Colonic mucosa (tissue), 4 donors: ENCODE measurements at regions not wholly inside any gene's neighbourhood (a gene's known extent, or its start where the extent isn't known, plus 50 kb on each side); places are given as distances from the start of the nearest gene placed in this dataset.

ENCODE experiments used
- DNase-seq: peaks from one replicate; pipeline ENCODE4 v3.0.0-alpha.2; 2020
- H3K27ac ChIP-seq: fragments of 200-600 bp; one replicate; pipeline ENCODE4 v1.8.0; 2021
- H3K27me3 ChIP-seq: fragments of 200-600 bp; one replicate; pipeline ENCODE4 v1.8.0; 2021
- H3K36me3 ChIP-seq: fragments of 200-600 bp; one replicate; pipeline ENCODE4 v1.8.0; 2021
- H3K4me1 ChIP-seq: fragments of 200-600 bp; one replicate; pipeline ENCODE4 v1.8.0; 2021; ENCODE audit warnings: mild to moderate bottlenecking
- H3K4me3 ChIP-seq: fragments of 200-600 bp; one replicate; pipeline ENCODE4 v1.8.0; 2021
- H3K9ac ChIP-seq, 2 donors: one replicate each; pipeline ENCODE4 v1.7.0; 2013; ENCODE audit warnings: control low read depth in 2 of 2, low read depth in 2 of 2, low read length in 2 of 2
- H3K9me3 ChIP-seq: fragments of 200-600 bp; one replicate; pipeline ENCODE4 v1.8.0; 2021
- intact Hi-C: fragments of 100-400 bp; cut with DNase I; formaldehyde crosslinking; loops from one replicate; pipeline ENCODE4 v1.14.1; 2022
- TF ChIP-seq, protein P1 (sequence below): fragments of 200-600 bp; IDR thresholded peaks from one replicate; pipeline ENCODE4 v1.8.0; 2022; ENCODE audit warnings: antibody characterized with exemption, mild to moderate bottlenecking
- donor health status: healthy.
- donor health status: DM: no; HTN: no; CAD: no.
- donor health status: DM: no; HTN: no; CAD: no.

DNA sequence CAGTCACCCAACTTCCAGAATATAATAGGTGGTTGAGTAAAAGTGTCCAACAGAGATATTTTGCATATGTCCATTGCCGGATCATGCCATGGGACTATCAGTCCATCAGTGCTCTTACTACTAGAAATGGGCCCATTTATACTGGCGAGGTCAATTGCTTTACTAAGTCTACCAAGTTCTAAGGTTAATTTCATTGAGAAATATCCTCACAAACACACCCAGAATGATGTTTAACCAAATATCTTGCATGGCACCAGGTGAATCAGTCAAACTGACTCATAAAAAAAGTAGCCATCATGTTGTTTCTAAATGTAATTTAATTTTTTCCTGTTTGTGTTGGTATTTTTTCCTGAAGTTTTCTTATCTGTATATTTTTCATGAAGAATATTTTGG is 1217.0 kb downstream of the RAPGEF2 start:
- TF ChIP-seq, protein P1, sequence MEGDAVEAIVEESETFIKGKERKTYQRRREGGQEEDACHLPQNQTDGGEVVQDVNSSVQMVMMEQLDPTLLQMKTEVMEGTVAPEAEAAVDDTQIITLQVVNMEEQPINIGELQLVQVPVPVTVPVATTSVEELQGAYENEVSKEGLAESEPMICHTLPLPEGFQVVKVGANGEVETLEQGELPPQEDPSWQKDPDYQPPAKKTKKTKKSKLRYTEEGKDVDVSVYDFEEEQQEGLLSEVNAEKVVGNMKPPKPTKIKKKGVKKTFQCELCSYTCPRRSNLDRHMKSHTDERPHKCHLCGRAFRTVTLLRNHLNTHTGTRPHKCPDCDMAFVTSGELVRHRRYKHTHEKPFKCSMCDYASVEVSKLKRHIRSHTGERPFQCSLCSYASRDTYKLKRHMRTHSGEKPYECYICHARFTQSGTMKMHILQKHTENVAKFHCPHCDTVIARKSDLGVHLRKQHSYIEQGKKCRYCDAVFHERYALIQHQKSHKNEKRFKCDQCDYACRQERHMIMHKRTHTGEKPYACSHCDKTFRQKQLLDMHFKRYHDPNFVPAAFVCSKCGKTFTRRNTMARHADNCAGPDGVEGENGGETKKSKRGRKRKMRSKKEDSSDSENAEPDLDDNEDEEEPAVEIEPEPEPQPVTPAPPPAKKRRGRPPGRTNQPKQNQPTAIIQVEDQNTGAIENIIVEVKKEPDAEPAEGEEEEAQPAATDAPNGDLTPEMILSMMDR = no peak
- intact Hi-C loops = no loop called here

DNA sequence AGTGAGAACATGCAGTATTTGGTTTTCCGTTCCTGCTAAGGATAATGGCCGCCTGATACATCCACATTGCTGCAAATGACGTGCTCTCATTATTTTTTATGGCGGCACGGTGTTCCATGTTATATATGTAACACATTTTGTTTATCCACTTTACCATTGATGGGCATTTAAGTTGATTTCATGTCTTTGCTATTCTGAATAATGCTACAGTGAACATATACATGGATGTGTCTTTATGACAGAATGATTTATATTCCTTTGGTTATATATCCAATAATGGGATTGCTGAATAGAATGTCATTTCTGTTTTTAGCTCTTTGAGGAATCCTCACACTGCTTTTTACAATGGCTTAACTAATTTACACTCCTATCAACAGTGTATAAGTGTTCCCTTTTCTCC is 1223.2 kb downstream of the RAPGEF2 start:
- Histone ChIP-seq H3K27me3 (no peaks in the 10 kb centered on the region), H3K36me3 (no peaks in the 10 kb centered on the region), H3K27ac (no peak overlapping the region), H3K9me3 (no peaks in the 10 kb centered on the region), H3K4me3 (no peak overlapping the region), H3K9ac (no peak overlapping the region), H3K4me1 (no peaks in the 10 kb centered on the region)
- DNase-seq = no peak
- TF ChIP-seq, protein P1 = no peak
- intact Hi-C loops = no loop called here

More for the DNA sequence above, 1217.0 kb downstream of the RAPGEF2 start:
- Histone ChIP-seq H3K27ac (no peak overlapping the region), H3K9ac (no peak overlapping the region), H3K36me3 (no peaks in the 10 kb centered on the region), H3K9me3 (no peaks in the 10 kb centered on the region), H3K27me3 (no peaks in the 10 kb centered on the region), H3K4me3 (no peak overlapping the region), H3K4me1 (no peaks in the 10 kb centered on the region)
- DNase-seq = no peak

DNA sequence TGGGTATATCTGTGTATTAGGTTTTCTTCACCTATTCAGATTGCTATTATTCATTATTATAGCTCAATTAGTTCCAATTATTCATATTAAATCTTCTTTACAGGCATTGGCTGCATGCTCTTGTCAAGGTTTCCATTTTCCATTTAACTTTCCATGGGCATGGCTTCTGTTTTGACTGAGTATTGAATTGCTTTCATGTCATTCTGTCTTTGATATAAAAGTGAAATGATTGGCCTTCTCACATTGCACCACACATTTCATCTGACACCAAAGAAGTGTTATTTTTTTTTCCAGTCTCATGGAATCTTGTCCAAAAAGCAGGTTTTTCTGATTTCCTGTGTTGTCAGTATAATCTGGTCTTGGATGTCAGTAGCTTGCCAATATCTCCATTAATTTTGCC is 1244.3 kb downstream of the RAPGEF2 start:
- Histone ChIP-seq H3K27ac (no peak overlapping the region), H3K4me1 (no peaks in the 10 kb centered on the region), H3K9me3 (no peaks in the 10 kb centered on the region), H3K4me3 (no peak overlapping the region), H3K36me3 (no peaks in the 10 kb centered on the region), H3K9ac (no peak overlapping the region), H3K27me3 (no peaks in the 10 kb centered on the region)
- no peak for DNase-seq
- intact Hi-C loops = no loop called here
- TF ChIP-seq, protein P1 = no peak

DNA sequence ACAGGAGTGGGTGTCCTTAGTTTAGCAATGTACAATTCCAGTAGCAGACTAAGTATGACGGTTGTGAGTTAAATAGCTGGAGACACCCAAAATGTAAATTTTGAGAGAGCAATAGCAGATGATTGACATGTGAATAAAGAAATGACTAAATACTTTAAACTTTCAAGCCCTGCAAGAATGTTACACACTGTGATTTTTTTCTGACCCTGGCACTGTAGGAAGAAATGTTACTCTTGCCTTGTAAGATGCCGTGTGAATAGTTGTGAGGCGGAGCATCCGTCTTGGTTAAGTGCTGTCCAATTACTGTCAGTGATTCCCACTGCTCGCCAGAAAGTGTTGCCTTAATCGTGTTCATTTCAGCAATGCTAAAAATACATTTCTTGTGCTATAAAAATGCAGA is 1248.1 kb downstream of the RAPGEF2 start:
- H3K27me3 ChIP-seq = no peaks in the 10 kb centered on the region
- intact Hi-C loops = no loop called here
- TF ChIP-seq, protein P1 = no peak

DNA sequence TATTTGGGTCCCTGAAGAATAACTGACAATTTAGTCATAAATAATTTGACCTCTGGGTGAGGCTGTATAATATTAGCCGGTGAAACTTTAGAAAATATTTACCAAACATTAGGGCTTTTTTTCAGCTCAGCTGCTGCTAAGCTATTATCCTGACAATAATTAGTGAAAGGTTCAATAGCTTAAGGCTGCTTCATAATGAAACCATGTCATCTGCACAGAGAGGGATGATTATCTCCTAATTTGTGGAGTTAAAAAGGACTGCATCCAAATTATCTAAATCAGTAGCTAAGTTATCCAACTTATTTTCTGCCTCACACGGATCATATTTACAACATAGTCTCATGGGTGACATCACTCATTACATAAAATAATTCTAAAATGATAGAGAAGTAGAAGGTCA is 1249.8 kb downstream of the RAPGEF2 start:
- no peaks in the 10 kb centered on the region for H3K4me1 ChIP-seq
- no peaks in the 10 kb centered on the region for H3K27me3 ChIP-seq
- TF ChIP-seq, protein P1 = no peak
- no peaks in the 10 kb centered on the region for H3K9me3 ChIP-seq
- H3K27ac ChIP-seq = no peak overlapping the region
- no peak overlapping the region for H3K4me3 ChIP-seq
- H3K9ac ChIP-seq = no peak overlapping the region
- H3K36me3 ChIP-seq = no peaks in the 10 kb centered on the region
- no peak for DNase-seq
- intact Hi-C loops = no loop called here

More for the DNA sequence above, 1248.1 kb downstream of the RAPGEF2 start:
- no peak for DNase-seq
- Histone ChIP-seq H3K4me1 (no peaks in the 10 kb centered on the region), H3K27ac (no peak overlapping the region), H3K36me3 (no peaks in the 10 kb centered on the region), H3K9ac (no peak overlapping the region), H3K9me3 (no peaks in the 10 kb centered on the region), H3K4me3 (no peak overlapping the region)

DNA sequence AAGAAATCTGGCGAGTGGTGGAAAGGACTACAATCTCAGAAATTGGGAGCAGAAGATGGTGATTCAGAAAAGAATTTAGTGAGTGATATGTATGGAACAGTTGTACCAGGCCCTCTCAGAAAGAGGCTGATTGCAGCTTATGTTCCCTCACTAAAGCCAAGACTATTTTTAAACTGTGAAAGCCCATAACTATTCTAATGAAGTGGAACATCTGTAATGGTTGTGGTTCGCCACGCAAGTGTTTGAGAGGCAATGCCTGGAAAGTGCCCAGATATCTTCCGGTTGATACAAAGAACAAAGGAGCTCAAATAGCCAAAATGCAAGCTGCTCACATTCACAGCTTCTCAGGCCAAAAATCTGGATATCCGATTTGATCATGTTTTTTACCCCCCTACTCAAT is 1250.7 kb downstream of the RAPGEF2 start:
- H3K9ac ChIP-seq = no peak overlapping the region
- TF ChIP-seq, protein P1 = no peak
- no peak overlapping the region for H3K4me3 ChIP-seq
- DNase-seq = no peak
- H3K27me3 ChIP-seq = no peaks in the 10 kb centered on the region
- no peaks in the 10 kb centered on the region for H3K9me3 ChIP-seq
- intact Hi-C loops = no loop called here
- H3K36me3 ChIP-seq = no peaks in the 10 kb centered on the region
- no peaks in the 10 kb centered on the region for H3K4me1 ChIP-seq
- H3K27ac ChIP-seq = no peak overlapping the region
